ENCODE measurements at regions not wholly inside any gene's neighbourhood (a gene's known extent, or its start where the extent isn't known, plus 50 kb on each side); places are given as distances from the start of the nearest gene placed in this dataset.
"Not testable (repeated sequence)": the region's sequence is repeated elsewhere in the genome, so short reads cannot be mapped to it uniquely, and the experiment has no call there.

- H3K9me3 Mint-ChIP-seq; H3K27me3 Mint-ChIP-seq; H3K4me3 Mint-ChIP-seq; H3K27ac Mint-ChIP-seq; H3K4me1 Mint-ChIP-seq (ENCODE audit: low read depth); intact Hi-C loops (cut with micrococcal nuclease); H3K36me3 Mint-ChIP-seq (ENCODE audit: low read depth): not testable (repeated sequence)
These were observed 99.8 kb upstream of the TPTE start for GRCh38 chr21:10421601-10422000.

DNA sequence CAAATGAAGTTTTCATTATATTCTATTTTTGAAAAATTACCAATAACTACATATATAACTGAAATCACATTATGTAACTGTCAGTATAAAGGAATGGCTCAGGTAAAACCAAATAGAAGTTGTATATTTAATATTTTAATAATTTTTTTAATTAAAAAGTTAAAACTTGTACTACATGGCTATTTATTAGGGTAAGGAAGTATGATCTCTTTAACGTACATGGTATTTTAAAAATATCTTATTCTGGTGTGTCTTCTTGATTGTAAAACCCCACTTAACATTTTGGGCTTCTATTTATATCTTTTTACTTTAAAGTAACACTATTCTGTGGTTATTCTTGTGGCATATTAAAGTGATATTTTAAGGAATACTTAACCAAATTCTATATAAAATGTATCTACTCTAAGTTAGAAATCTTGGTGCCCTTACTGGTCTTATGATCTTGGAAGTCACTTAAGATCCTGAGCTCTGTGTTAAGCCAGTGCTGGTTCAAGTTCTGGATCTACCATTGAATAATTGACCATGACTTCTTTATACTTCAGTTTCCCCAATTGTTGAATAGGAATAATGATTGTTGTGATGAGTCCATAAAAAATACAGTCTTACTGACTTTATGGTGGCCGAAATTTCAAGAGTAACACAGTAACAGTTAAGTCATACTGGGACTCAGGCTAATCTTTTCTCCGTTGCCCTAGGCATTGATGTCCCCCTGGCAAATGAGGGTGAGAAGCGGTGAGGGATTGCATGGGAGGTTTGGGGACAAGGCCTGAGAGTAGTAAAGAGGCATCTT is 97.1 kb upstream of the TPTE start:
- intact Hi-C loops (cut with micrococcal nuclease); H3K4me3 Mint-ChIP-seq; H3K36me3 Mint-ChIP-seq (ENCODE audit: low read depth); H3K4me1 Mint-ChIP-seq (ENCODE audit: low read depth); H3K27ac Mint-ChIP-seq; H3K9me3 Mint-ChIP-seq; H3K27me3 Mint-ChIP-seq: not testable (repeated sequence)

GRCh38 chr21:10424887-10425145 is 96.6 kb upstream of the TPTE start:
- H3K4me3 Mint-ChIP-seq; intact Hi-C loops (cut with micrococcal nuclease); H3K27ac Mint-ChIP-seq; H3K9me3 Mint-ChIP-seq; H3K36me3 Mint-ChIP-seq (ENCODE audit: low read depth); H3K4me1 Mint-ChIP-seq (ENCODE audit: low read depth); H3K27me3 Mint-ChIP-seq: not testable (repeated sequence)

DNA sequence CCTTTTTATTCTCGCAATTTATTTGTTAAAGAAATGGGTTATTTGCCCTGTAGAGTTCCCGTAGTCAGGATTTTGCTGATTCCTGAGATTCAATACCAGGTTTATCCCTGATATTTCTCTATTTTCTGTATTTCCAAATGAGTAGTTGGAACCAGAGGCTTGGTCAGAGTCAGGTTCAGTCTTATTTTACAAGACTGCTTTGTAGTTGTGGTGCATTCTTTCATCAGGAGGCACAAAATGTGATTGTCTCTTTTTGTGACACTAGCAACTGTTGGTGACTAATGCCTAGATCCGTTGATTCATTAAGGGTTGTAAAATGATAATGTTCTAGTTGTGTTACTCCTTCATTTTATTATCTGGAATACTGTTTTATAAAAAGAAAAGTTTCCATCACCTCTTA is 95.5 kb upstream of the TPTE start:
- Mint-ChIP-seq H3K27me3 (no peaks in the 10 kb centered on the region), H3K9me3 (no peaks in the 10 kb centered on the region), H3K27ac (no peak overlapping the region), H3K36me3 (ENCODE audit: low read depth) (no peaks in the 10 kb centered on the region), H3K4me3 (no peak overlapping the region), H3K4me1 (ENCODE audit: low read depth) (no peaks in the 10 kb centered on the region)
- intact Hi-C loops (cut with micrococcal nuclease), result no loop called here

DNA sequence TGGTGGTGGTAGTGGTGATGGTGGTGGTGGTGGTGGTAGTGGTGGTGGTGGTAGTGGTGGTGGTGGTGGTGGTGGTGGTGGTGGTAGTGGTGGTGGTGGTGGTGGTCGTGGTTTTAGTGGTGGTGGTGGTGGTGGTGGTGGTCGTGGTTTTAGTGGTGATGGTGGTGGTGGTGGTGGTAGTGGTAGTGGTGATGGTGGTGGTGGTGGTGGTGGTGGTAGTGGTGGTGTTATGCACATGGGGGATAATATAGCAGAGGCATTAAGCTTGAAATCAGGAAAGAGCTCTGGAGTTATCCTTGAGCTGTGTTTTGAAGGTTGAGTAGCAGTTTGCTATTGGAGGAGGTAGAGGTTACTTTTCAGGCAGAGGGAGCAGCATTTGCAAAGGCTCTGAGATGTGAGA is 94.6 kb upstream of the TPTE start:
- intact Hi-C loops (cut with micrococcal nuclease); H3K27ac Mint-ChIP-seq; H3K9me3 Mint-ChIP-seq; H3K4me1 Mint-ChIP-seq (ENCODE audit: low read depth); H3K36me3 Mint-ChIP-seq (ENCODE audit: low read depth); H3K4me3 Mint-ChIP-seq; H3K27me3 Mint-ChIP-seq: not testable (repeated sequence)

DNA sequence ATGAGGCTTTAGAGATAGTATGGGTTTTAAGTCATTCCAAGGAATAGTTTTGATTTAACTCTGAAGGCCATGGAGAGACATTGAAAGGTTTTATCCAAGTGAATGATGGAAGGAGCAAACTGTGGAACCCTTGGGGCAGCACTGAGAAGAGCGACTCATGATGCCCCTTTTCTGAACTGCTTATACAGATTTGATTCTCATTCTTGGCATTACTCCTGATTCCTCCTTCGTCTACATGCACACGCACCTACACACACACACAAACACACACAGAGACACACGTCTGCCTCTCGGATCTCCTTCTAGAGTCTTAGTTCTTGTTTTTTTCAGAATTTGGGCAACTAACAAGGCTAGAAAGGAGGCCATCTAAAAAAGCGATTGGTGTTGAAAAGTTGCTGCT is 94.1 kb upstream of the TPTE start:
- H3K36me3 Mint-ChIP-seq (ENCODE audit: low read depth); H3K27ac Mint-ChIP-seq; H3K4me1 Mint-ChIP-seq (ENCODE audit: low read depth); H3K9me3 Mint-ChIP-seq; intact Hi-C loops (cut with micrococcal nuclease); H3K27me3 Mint-ChIP-seq; H3K4me3 Mint-ChIP-seq: not testable (repeated sequence)

DNA sequence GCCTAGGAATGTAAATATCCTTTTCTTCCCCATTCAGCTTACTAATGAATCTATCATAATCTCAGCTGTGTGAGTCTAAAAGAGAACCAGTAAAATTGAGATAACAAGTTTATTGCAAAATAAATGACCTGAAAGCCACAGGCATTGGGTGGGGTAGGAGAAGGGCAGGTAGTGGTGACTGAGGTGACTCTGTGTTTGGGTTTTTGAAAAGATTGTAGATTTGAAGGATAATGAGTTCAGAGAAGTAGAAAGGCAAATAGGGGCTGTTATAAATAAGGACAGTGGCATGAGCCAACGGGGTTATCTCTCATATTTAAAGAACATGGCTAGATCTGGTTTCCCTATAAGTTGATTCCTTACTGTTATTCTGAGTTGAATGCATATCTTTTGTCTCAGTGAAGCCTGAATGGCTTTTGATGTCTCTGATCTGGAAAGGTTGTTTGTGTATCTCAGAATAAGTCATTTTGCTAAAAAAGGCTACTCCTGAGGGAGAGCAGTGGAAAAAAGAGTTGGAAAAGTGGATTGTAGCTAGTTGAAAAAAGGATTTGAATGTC is 92.3 kb upstream of the TPTE start:
- H3K36me3 Mint-ChIP-seq (ENCODE audit: low read depth); H3K27me3 Mint-ChIP-seq; H3K9me3 Mint-ChIP-seq; H3K4me1 Mint-ChIP-seq (ENCODE audit: low read depth); H3K4me3 Mint-ChIP-seq; intact Hi-C loops (cut with micrococcal nuclease); H3K27ac Mint-ChIP-seq: not testable (repeated sequence)

DNA sequence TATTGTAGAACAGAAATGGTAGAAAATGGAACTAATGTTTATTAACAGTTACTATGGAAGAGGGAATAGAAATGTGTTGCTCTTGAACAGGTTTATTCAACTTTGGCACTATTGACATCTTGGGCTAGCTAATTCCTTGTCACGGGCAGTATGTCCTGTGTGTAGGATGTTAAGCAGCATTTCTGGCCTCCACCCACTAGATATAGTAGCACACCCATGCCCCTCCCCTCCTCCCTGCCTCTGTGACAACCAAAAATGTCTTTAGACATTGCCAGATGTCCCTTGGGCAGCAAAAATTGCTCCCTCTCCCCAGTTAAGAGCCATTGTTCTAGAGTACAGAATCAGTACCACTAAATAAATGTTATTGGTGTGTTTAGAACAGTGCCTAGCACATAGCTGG is 91.4 kb upstream of the TPTE start:
- Mint-ChIP-seq H3K4me1 (ENCODE audit: low read depth) (no peaks in the 10 kb centered on the region), H3K4me3 (no peak overlapping the region), H3K9me3 (peaks cover 7% of the 10 kb centered on the region), H3K27me3 (no peaks in the 10 kb centered on the region), H3K27ac (no peak overlapping the region), H3K36me3 (ENCODE audit: low read depth) (no peaks in the 10 kb centered on the region)
- intact Hi-C loops (cut with micrococcal nuclease), result no loop called here

DNA sequence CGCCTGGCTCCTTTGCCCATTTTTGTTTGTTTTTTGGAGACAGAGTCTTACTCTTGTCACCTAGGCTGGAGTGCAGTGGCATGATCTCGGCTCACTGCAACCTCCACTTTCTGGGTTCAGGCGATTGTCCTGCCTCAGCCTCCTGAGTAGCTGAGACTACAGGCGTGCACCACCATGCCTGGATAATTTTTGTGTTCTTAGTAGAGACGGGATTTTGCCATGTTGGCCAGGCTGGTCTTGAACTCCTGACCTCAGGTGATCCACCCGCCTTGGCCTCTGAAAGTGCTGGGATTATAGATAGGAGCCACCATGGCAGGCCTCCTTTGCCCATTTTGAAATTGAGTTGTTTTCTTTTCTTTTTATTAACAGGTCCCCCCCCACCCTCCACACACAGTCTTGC is 89.4 kb upstream of the TPTE start:
- intact Hi-C loops (cut with micrococcal nuclease); H3K36me3 Mint-ChIP-seq (ENCODE audit: low read depth); H3K4me3 Mint-ChIP-seq; H3K9me3 Mint-ChIP-seq; H3K4me1 Mint-ChIP-seq (ENCODE audit: low read depth); H3K27me3 Mint-ChIP-seq; H3K27ac Mint-ChIP-seq: not testable (repeated sequence)

- H3K27me3 Mint-ChIP-seq; intact Hi-C loops (cut with micrococcal nuclease); H3K27ac Mint-ChIP-seq; H3K4me1 Mint-ChIP-seq (ENCODE audit: low read depth); H3K9me3 Mint-ChIP-seq; H3K4me3 Mint-ChIP-seq; H3K36me3 Mint-ChIP-seq (ENCODE audit: low read depth): not testable (repeated sequence)
These were observed 88.9 kb upstream of the TPTE start for GRCh38 chr21:10432456-10432855.

- H3K27ac Mint-ChIP-seq; H3K4me3 Mint-ChIP-seq; H3K4me1 Mint-ChIP-seq (ENCODE audit: low read depth); H3K27me3 Mint-ChIP-seq; intact Hi-C loops (cut with micrococcal nuclease); H3K36me3 Mint-ChIP-seq (ENCODE audit: low read depth); H3K9me3 Mint-ChIP-seq: not testable (repeated sequence)
These were observed 83.4 kb upstream of the TPTE start for GRCh38 chr21:10437977-10438376.

DNA sequence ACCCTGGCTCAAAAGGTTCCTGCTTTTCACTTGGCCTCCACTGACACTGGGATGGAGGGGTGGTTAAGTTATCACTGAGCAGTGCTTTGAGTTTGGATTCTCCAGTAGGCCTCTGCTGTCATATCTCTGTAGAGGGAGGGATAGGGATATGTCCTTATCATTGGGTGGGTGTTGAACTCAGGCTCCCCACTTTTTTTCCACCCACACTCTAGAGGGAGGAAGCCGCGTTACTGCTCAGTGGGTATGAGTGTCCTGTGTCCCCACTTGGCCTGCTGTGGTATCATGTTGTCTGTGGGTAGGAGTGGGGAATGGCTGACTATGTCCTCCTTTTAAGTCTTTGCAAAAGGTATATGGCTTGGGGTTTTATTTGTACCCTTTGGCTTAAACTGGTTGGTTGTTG is 80.7 kb upstream of the TPTE start:
- H3K27me3 Mint-ChIP-seq; H3K4me1 Mint-ChIP-seq (ENCODE audit: low read depth); H3K9me3 Mint-ChIP-seq; intact Hi-C loops (cut with micrococcal nuclease); H3K36me3 Mint-ChIP-seq (ENCODE audit: low read depth); H3K27ac Mint-ChIP-seq; H3K4me3 Mint-ChIP-seq: not testable (repeated sequence)

GRCh38 chr21:10442018-10442417 is 79.4 kb upstream of the TPTE start:
- intact Hi-C loops (cut with micrococcal nuclease); H3K9me3 Mint-ChIP-seq; H3K27me3 Mint-ChIP-seq; H3K4me3 Mint-ChIP-seq; H3K4me1 Mint-ChIP-seq (ENCODE audit: low read depth); H3K27ac Mint-ChIP-seq; H3K36me3 Mint-ChIP-seq (ENCODE audit: low read depth): not testable (repeated sequence)

DNA sequence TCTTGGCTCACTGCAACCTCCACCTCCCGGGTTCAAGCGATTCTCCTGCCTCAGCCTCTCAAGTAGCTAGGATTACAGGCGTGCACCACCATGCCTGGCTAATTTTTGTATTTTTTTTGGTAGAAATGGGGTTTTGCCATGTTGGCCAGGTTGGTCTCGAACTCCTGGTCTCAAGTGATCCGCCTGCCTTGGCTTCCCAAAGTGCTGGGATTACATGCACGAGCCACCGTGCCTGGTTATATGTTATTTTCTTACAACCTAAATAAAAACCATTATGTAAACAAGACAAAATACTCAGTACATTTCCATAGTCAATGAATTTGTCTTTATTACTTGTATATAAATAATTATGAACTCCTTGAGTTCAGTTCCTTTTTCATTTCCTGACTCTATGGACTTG is 75.7 kb upstream of the TPTE start:
- H3K27me3 Mint-ChIP-seq; intact Hi-C loops (cut with micrococcal nuclease); H3K27ac Mint-ChIP-seq; H3K4me1 Mint-ChIP-seq (ENCODE audit: low read depth); H3K9me3 Mint-ChIP-seq; H3K36me3 Mint-ChIP-seq (ENCODE audit: low read depth); H3K4me3 Mint-ChIP-seq: not testable (repeated sequence)

- H3K27ac Mint-ChIP-seq, result not testable (repeated sequence)
These were observed 71.9 kb upstream of the TPTE start for GRCh38 chr21:10449451-10449850.

More at GRCh38 chr21:10449451-10449850, 71.9 kb upstream of the TPTE start:
- H3K4me1 Mint-ChIP-seq (ENCODE audit: low read depth); H3K27me3 Mint-ChIP-seq; H3K4me3 Mint-ChIP-seq; intact Hi-C loops (cut with micrococcal nuclease); H3K36me3 Mint-ChIP-seq (ENCODE audit: low read depth): not testable (repeated sequence)
- H3K9me3 Mint-ChIP-seq, result peaks cover 22% of the 10 kb centered on the region

Measured in dendritic cell treated with granulocyte-macrophage colony-stimulating factor and Interleukin-4, amounts not matched to agents 40 ng/mL and 50 ng/mL, for 4 days (primary cell).